MM.1S (cell line): ENCODE measurements at regions not wholly inside any gene's neighbourhood (a gene's known extent, or its start where the extent isn't known, plus 50 kb on each side); places are given as distances from the start of the nearest gene placed in this dataset.

ENCODE experiments used
- EZH2phosphoT487 ChIP-seq: fragments of 300-600 bp; sonication (generic); IDR thresholded peaks from 2 replicates; pipeline ENCODE4 v1.6.1; 2018; ENCODE audit warnings: antibody characterized with exemption, low read length
- TF ChIP-seq, protein P1 (sequence below): fragments of 300-600 bp; sonication (generic); IDR thresholded peaks from 2 replicates; pipeline ENCODE4 v1.5.1; 2016; ENCODE audit warnings: antibody characterized with exemption, low read length, mixed read lengths

DNA sequence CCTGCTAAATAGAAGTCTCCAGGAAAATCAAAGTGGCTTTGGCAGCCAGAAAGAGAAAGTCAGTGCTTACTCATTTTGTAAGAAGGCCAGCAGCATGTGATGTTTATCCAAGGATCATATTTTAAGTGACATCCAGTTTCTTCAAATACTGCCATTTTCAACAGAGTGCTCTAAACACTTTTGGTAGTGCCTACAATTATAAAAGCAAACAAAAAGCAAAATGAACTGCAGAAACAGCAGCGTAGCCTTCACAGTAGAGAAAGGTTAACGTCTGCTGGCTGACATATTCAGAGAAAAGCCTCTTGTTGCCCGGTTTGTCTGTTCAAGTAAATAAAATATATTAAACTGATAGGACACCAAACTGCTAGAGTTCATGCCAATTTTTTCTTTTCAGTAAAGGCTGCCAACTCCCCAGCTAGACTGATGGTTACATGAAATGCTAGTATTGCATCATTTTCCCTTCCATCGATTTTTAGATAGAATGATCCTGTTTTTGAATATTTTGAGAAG, 705.7 kb upstream of the SLC35B3 start:
- TF ChIP-seq, protein P1, sequence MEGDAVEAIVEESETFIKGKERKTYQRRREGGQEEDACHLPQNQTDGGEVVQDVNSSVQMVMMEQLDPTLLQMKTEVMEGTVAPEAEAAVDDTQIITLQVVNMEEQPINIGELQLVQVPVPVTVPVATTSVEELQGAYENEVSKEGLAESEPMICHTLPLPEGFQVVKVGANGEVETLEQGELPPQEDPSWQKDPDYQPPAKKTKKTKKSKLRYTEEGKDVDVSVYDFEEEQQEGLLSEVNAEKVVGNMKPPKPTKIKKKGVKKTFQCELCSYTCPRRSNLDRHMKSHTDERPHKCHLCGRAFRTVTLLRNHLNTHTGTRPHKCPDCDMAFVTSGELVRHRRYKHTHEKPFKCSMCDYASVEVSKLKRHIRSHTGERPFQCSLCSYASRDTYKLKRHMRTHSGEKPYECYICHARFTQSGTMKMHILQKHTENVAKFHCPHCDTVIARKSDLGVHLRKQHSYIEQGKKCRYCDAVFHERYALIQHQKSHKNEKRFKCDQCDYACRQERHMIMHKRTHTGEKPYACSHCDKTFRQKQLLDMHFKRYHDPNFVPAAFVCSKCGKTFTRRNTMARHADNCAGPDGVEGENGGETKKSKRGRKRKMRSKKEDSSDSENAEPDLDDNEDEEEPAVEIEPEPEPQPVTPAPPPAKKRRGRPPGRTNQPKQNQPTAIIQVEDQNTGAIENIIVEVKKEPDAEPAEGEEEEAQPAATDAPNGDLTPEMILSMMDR: no peak
- TF ChIP-seq EZH2phosphoT487: no peak
